ENCODE measurements at regions not wholly inside any gene's neighbourhood (a gene's known extent, or its start where the extent isn't known, plus 50 kb on each side); places are given as distances from the start of the nearest gene placed in this dataset.

- Histone ChIP-seq H3K36me3 (ENCODE audit: insufficient read depth, low read length) (no peaks in the 10 kb centered on the region), H3K9ac (ENCODE audit: low read length) (no peak overlapping the region), H3K27me3 (ENCODE audit: insufficient read depth, low read depth, low read length) (no peaks in the 10 kb centered on the region), H3K9me2 (ENCODE audit: insufficient read depth, low read length) (no peaks in the 10 kb centered on the region), H2AFZ (ENCODE audit: low read depth, low read length) (no peak overlapping the region), H3K4me2 (ENCODE audit: low read length) (no peak overlapping the region), H3K9me3 (ENCODE audit: low read length) (no peaks in the 10 kb centered on the region), H3F3A (ENCODE audit: insufficient read depth, low read length, poor library complexity, severe bottlenecking) (no peaks in the 10 kb centered on the region), H3K4me3 (ENCODE audit: low read length) (no peak overlapping the region), H4K20me1 (ENCODE audit: insufficient read depth) (no peaks in the 10 kb centered on the region), H3K27ac (ENCODE audit: low read length) (no peak overlapping the region), H3K79me2 (replicated peaks; ENCODE audit: insufficient read depth, low read length) (no peaks in the 10 kb centered on the region)
- TF ChIP-seq MXI1 (conservative IDR thresholded peaks at IDR 0.05; ENCODE audit: poor library complexity, severe bottlenecking): no peak
- no peak for TF ChIP-seq TAF1 (IDR thresholded peaks at IDR 0.05; ENCODE audit: low read depth)
- no peak for TF ChIP-seq CTCF (IDR thresholded peaks at IDR 0.05; ENCODE audit: poor library complexity, severe bottlenecking)
- TF ChIP-seq REST (IDR thresholded peaks at IDR 0.05; ENCODE audit: borderline replicate concordance): no peak
- no peak for TF ChIP-seq RAD21 (conservative IDR thresholded peaks at IDR 0.05)
- TF ChIP-seq EZH2 (IDR thresholded peaks at IDR 0.05; ENCODE audit: borderline replicate concordance, insufficient read depth, low read length, poor library complexity, severe bottlenecking): no peak
- TF ChIP-seq EP300 (conservative IDR thresholded peaks at IDR 0.05; ENCODE audit: poor library complexity, severe bottlenecking): no peak
Measured at GRCh38 chr15:77865701-77866100, 211.8 kb downstream of the TBC1D2B start.

GRCh38 chr15:77865106-77865610 lies 212.4 kb downstream of the TBC1D2B start:
- no peak overlapping the region for H3K9ac ChIP-seq (ENCODE audit: low read length)
- H3K4me3 ChIP-seq (ENCODE audit: low read length): no peak overlapping the region

More at GRCh38 chr15:77865106-77865610, 212.4 kb downstream of the TBC1D2B start:
- Histone ChIP-seq H2AFZ (ENCODE audit: low read depth, low read length) (no peak overlapping the region), H3K27me3 (ENCODE audit: insufficient read depth, low read depth, low read length) (no peaks in the 10 kb centered on the region), H3K27ac (ENCODE audit: low read length) (no peak overlapping the region), H3K4me2 (ENCODE audit: low read length) (no peak overlapping the region), H3K36me3 (ENCODE audit: insufficient read depth, low read length) (no peaks in the 10 kb centered on the region), H3F3A (ENCODE audit: insufficient read depth, low read length, poor library complexity, severe bottlenecking) (no peaks in the 10 kb centered on the region), H3K9me2 (ENCODE audit: insufficient read depth, low read length) (no peaks in the 10 kb centered on the region), H4K20me1 (ENCODE audit: insufficient read depth) (no peaks in the 10 kb centered on the region), H3K9me3 (ENCODE audit: low read length) (no peaks in the 10 kb centered on the region), H3K79me2 (replicated peaks; ENCODE audit: insufficient read depth, low read length) (no peaks in the 10 kb centered on the region)
- no peak for TF ChIP-seq POLR2AphosphoS5 (IDR thresholded peaks at IDR 0.05)
- TF ChIP-seq RAD21 (conservative IDR thresholded peaks at IDR 0.05): no peak
- no peak for TF ChIP-seq EP300 (conservative IDR thresholded peaks at IDR 0.05; ENCODE audit: poor library complexity, severe bottlenecking)
- no peak for TF ChIP-seq TAF1 (IDR thresholded peaks at IDR 0.05; ENCODE audit: low read depth)
- TF ChIP-seq SMC3 (conservative IDR thresholded peaks at IDR 0.05; ENCODE audit: poor library complexity): no peak
- TF ChIP-seq MXI1 (conservative IDR thresholded peaks at IDR 0.05; ENCODE audit: poor library complexity, severe bottlenecking): no peak
- TF ChIP-seq EZH2 (IDR thresholded peaks at IDR 0.05; ENCODE audit: borderline replicate concordance, insufficient read depth, low read length, poor library complexity, severe bottlenecking): no peak
- TF ChIP-seq CTCF (IDR thresholded peaks at IDR 0.05; ENCODE audit: poor library complexity, severe bottlenecking): no peak
- no peak for TF ChIP-seq REST (IDR thresholded peaks at IDR 0.05; ENCODE audit: borderline replicate concordance)

Measured in neural cell (in vitro differentiated cells).